GM13977 (cell line): ENCODE measurements at regions not wholly inside any gene's neighbourhood (a gene's known extent, or its start where the extent isn't known, plus 50 kb on each side); places are given as distances from the start of the nearest gene placed in this dataset.
"Not testable (repeated sequence)": the region's sequence is repeated elsewhere in the genome, so short reads cannot be mapped to it uniquely, and the experiment has no call there.

Source experiments
- DNase-seq: peaks from one replicate; pipeline ENCODE4 v3.0.0; 2012; ENCODE audit warnings: low spot score
- CTCF ChIP-seq: IDR thresholded peaks from 2 replicates; pipeline ENCODE4 v1.5.1; 2012; ENCODE audit warnings: mild to moderate bottlenecking, control low read depth; ENCODE audit not compliant: insufficient read depth; ENCODE audit errors: extremely low read depth, missing control alignments
- in situ Hi-C: fragments of 300-500 bp; cut with MboI; formaldehyde crosslinking; loops from one replicate; pipeline ENCODE4 v1.12.0; 2022; ENCODE audit warnings: low sequenced_read_pairs, low pct_unique_long_range_greater_than_20kb, mixed read lengths, inconsistent platforms; ENCODE audit not compliant: unreplicated experiment

- DNase-seq: no peak
- TF ChIP-seq CTCF: no peak
- in situ Hi-C loops: no loop called here
Measured at GRCh38 chr7:109694149-109695071, 1124.7 kb downstream of the DNAJB9 start.

- in situ Hi-C loops: no loop called here
- TF ChIP-seq CTCF: no peak
- no peak for DNase-seq
Measured at GRCh38 chr7:109695419-109695818, 1125.7 kb downstream of the DNAJB9 start.

- in situ Hi-C loops: no loop called here
Measured at GRCh38 chr7:109696723-109697122, 1127.0 kb downstream of the DNAJB9 start.

GRCh38 chr7:109699661-109700060, 1130.0 kb downstream of the DNAJB9 start:
- in situ Hi-C loops: no loop called here
- TF ChIP-seq CTCF: no peak
- DNase-seq: no peak

More at GRCh38 chr7:109696723-109697122, 1127.0 kb downstream of the DNAJB9 start:
- DNase-seq: no peak
- no peak for TF ChIP-seq CTCF

- DNase-seq: no peak
- in situ Hi-C loops: no loop called here
- no peak for TF ChIP-seq CTCF
Measured at GRCh38 chr7:109713366-109713765, 1143.7 kb downstream of the DNAJB9 start.

GRCh38 chr7:109719359-109719758, 1149.7 kb downstream of the DNAJB9 start:
- in situ Hi-C loops, DNase-seq: not testable (repeated sequence)

GRCh38 chr7:109734601-109735000, 1164.9 kb downstream of the DNAJB9 start:
- DNase-seq: no peak
- no peak for TF ChIP-seq CTCF
- in situ Hi-C loops: no loop called here
